SK-N-SH treated with all-trans-retinoic acid at 6 μM for 48 hours (cell line): ENCODE measurements at regions not wholly inside any gene's neighbourhood (a gene's known extent, or its start where the extent isn't known, plus 50 kb on each side); places are given as distances from the start of the nearest gene placed in this dataset.

Source experiments
- CREB5 ChIP-seq: fragments of 250-450 bp; sonication (Bioruptor Pico); IDR thresholded peaks from 2 replicates; pipeline ENCODE4 v1.5.1; 2020; ENCODE audit warnings: low read depth, mild to moderate bottlenecking, moderate library complexity
- CSDC2 ChIP-seq: fragments of 250-450 bp; sonication (Bioruptor Pico); IDR thresholded peaks from 2 replicates; pipeline ENCODE4 v1.5.0; 2020; ENCODE audit warnings: mild to moderate bottlenecking, moderate library complexity
- CSRNP3 ChIP-seq: fragments of 250-450 bp; sonication (Bioruptor Pico); IDR thresholded peaks from 2 replicates; pipeline ENCODE4 v1.5.1; 2021; ENCODE audit warnings: mild to moderate bottlenecking, moderate library complexity
- ESRRG ChIP-seq: fragments of 250-450 bp; sonication (Bioruptor Pico); IDR thresholded peaks from 2 replicates; pipeline ENCODE4 v1.6.1; 2021; ENCODE audit warnings: mild to moderate bottlenecking
- GLIS3 ChIP-seq: fragments of 250-450 bp; sonication (Bioruptor Pico); IDR thresholded peaks from 2 replicates; pipeline ENCODE4 v1.5.0; 2020; ENCODE audit warnings: mild to moderate bottlenecking, moderate library complexity
- OSR1 ChIP-seq: fragments of 250-450 bp; sonication (Bioruptor Pico); IDR thresholded peaks from 2 replicates; pipeline ENCODE4 v1.8.0; 2022; ENCODE audit warnings: moderate library complexity, mild to moderate bottlenecking, inconsistent platforms
- PATZ1 ChIP-seq: fragments of 250-450 bp; sonication (Bioruptor Pico); IDR thresholded peaks from 2 replicates; pipeline ENCODE4 v1.8.0; 2020; ENCODE audit warnings: mild to moderate bottlenecking, moderate library complexity, borderline replicate concordance
- PPARA ChIP-seq: fragments of 250-450 bp; sonication (Bioruptor Pico); IDR thresholded peaks from 2 replicates; pipeline ENCODE4 v1.5.0; 2020; ENCODE audit warnings: mild to moderate bottlenecking, borderline replicate concordance
- RARB ChIP-seq: fragments of 250-450 bp; sonication (Bioruptor Pico); IDR thresholded peaks from 2 replicates; pipeline ENCODE4 v1.8.0; 2021; ENCODE audit warnings: mild to moderate bottlenecking, moderate library complexity
- TCF4 ChIP-seq: fragments of 250-450 bp; sonication (Bioruptor Pico); IDR thresholded peaks from 2 replicates; pipeline ENCODE4 v1.8.0; 2021; ENCODE audit warnings: mild to moderate bottlenecking, moderate library complexity, borderline replicate concordance
- TSHZ2 ChIP-seq: fragments of 250-450 bp; sonication (Bioruptor Pico); IDR thresholded peaks from 2 replicates; pipeline ENCODE4 v1.5.0; 2020; ENCODE audit warnings: mild to moderate bottlenecking, moderate library complexity
- ZFP3 ChIP-seq: fragments of 250-450 bp; sonication (Bioruptor Pico); IDR thresholded peaks from 2 replicates; pipeline ENCODE4 v1.5.0; 2020; ENCODE audit warnings: mild to moderate bottlenecking, moderate library complexity
- ZNF70 ChIP-seq: fragments of 450-650 bp; formaldehyde crosslinking; IDR thresholded peaks from 2 replicates; pipeline ENCODE4 v1.5.0; 2020; ENCODE audit warnings: mild to moderate bottlenecking, moderate library complexity
- ZNF8 ChIP-seq: fragments of 450-650 bp; formaldehyde crosslinking; IDR thresholded peaks from 2 replicates; pipeline ENCODE4 v1.5.0; 2020; ENCODE audit warnings: mild to moderate bottlenecking, moderate library complexity

- TF ChIP-seq ESRRG (CRISPR knock-in tag), result no peak
- TF ChIP-seq CREB5, result no peak
- TF ChIP-seq ZNF70 (CRISPR knock-in tag), result no peak
- no peak for TF ChIP-seq PATZ1 (CRISPR knock-in tag)
- no peak for TF ChIP-seq CSRNP3 (CRISPR knock-in tag)
- no peak for TF ChIP-seq RARB
- TF ChIP-seq ZFP3 (CRISPR knock-in tag), result no peak
- TF ChIP-seq ZNF8, result no peak
- no peak for TF ChIP-seq OSR1 (CRISPR knock-in tag)
- no peak for TF ChIP-seq TCF4 (CRISPR knock-in tag)
- no peak for TF ChIP-seq PPARA (CRISPR knock-in tag)
- no peak for TF ChIP-seq GLIS3 (CRISPR knock-in tag)
- no peak for TF ChIP-seq TSHZ2 (CRISPR knock-in tag)
- TF ChIP-seq CSDC2, result no peak
Observed at GRCh38 chr5:75862872-75863271, 145.6 kb upstream of the POC5 start.
